Adrenal gland (tissue), 9 donors: ENCODE measurements at regions not wholly inside any gene's neighbourhood (a gene's known extent, or its start where the extent isn't known, plus 50 kb on each side); places are given as distances from the start of the nearest gene placed in this dataset.

Source experiments
- DNase-seq, 7 donors: peaks; one replicate each; pipeline ENCODE4 v3.0.0-alpha.2; 2019 to 2020
- H3K27ac ChIP-seq, 5 donors: fragments of 200-600 bp; sonication (generic) in 4 of 5; 1 replicate in 3 of 5; 2 replicates in 2 of 5; pipeline versions ENCODE4 v1.5.1 to v1.8.0; 2016 to 2020; ENCODE audit warnings: mild to moderate bottlenecking in 1 of 5
- H3K27me3 ChIP-seq: fragments of 200-600 bp; 2 replicates; pipeline ENCODE4 v1.8.0; 2021
- H3K36me3 ChIP-seq, 2 donors: fragments of 200-600 bp; replicated peaks in 1 of 2; 1 replicate in 1 of 2; 2 replicates in 1 of 2; pipeline versions ENCODE4 v1.5.1 to v1.8.0; 2018 to 2022
- H3K4me1 ChIP-seq, 2 donors: fragments of 200-600 bp; replicated peaks in 1 of 2; 1 replicate in 1 of 2; 2 replicates in 1 of 2; pipeline versions ENCODE4 v1.5.1 to v1.8.0; 2018 to 2021
- H3K4me3 ChIP-seq, 4 donors: fragments of 200-600 bp; sonication (generic) in 3 of 4; one replicate each; pipeline ENCODE4 v1.5.1; 2016 to 2018
- H3K9me3 ChIP-seq, 3 donors: fragments of 200-600 bp; sonication (generic) in 1 of 3; replicated peaks in 1 of 3; 1 replicate in 2 of 3; 2 replicates in 1 of 3; pipeline versions ENCODE4 v1.5.1 to v1.8.0; 2016 to 2021
- POLR2A ChIP-seq, 2 donors: fragments of 450-650 bp; IDR thresholded peaks; one replicate each; pipeline ENCODE4 v1.6.1; 2017; ENCODE audit warnings: antibody characterized with exemption in 2 of 2, mild to moderate bottlenecking in 2 of 2, moderate library complexity in 1 of 2
- WGBS, 4 donors: extraction: QIAGEN DNeasy Blood & Tissue Kit in 2 of 4; methylation state at CpG; one replicate each; pipeline versions ENCODE4 v1.1.5 to v1.1.7; 2013 to 2017; 5-methylcytosine and 5-hydroxymethylcytosine counted together
- intact Hi-C, 2 donors: fragments of 100-400 bp; cut with DNase I; formaldehyde crosslinking; loops; one replicate each; pipeline versions ENCODE4 v1.14.1 to v1.15.0; 2022 to 2023
- TF ChIP-seq, protein P1 (sequence below), 6 experiments: fragments of 450-650 bp in 4 of 6; fragments of 200-600 bp in 2 of 6; sonication (generic) in 1 of 6; IDR thresholded peaks; 1 replicate in 5 of 6; 2 replicates in 1 of 6; pipeline versions ENCODE4 v1.5.1 to v1.8.0; 2016 to 2021; ENCODE audit warnings: antibody characterized with exemption in 6 of 6, mild to moderate bottlenecking in 2 of 6, moderate library complexity in 1 of 6
- donor health status: healthy with polysubstance abuse.
- donor health status: Bipolar disorder and iron deficiency.
- donor health status: DM: yes; HTN: yes; CAD: no.
- donor health status: DM: no; HTN: no; CAD: no.
- donor health status: DM: no; HTN: no; CAD: no.

- H3K27me3 ChIP-seq = peaks cover 13% of the 10 kb centered on the region
- 75 to 81% (median 76%) methylated on average over 14 of the region's 14 CpGs for WGBS, 4 donors
- H3K4me1 ChIP-seq = no peaks in the 10 kb centered on the region
- H3K27ac ChIP-seq = no peak overlapping the region
- no peaks in the 10 kb centered on the region for H3K9me3 ChIP-seq
- H3K36me3 ChIP-seq = no peaks in the 10 kb centered on the region
- H3K4me3 ChIP-seq = no peak overlapping the region
- intact Hi-C loops = no loop called here
- DNase-seq = no peak
- no peak for TF ChIP-seq POLR2A (IDR thresholded peaks at IDR 0.05)
- TF ChIP-seq, protein P1, sequence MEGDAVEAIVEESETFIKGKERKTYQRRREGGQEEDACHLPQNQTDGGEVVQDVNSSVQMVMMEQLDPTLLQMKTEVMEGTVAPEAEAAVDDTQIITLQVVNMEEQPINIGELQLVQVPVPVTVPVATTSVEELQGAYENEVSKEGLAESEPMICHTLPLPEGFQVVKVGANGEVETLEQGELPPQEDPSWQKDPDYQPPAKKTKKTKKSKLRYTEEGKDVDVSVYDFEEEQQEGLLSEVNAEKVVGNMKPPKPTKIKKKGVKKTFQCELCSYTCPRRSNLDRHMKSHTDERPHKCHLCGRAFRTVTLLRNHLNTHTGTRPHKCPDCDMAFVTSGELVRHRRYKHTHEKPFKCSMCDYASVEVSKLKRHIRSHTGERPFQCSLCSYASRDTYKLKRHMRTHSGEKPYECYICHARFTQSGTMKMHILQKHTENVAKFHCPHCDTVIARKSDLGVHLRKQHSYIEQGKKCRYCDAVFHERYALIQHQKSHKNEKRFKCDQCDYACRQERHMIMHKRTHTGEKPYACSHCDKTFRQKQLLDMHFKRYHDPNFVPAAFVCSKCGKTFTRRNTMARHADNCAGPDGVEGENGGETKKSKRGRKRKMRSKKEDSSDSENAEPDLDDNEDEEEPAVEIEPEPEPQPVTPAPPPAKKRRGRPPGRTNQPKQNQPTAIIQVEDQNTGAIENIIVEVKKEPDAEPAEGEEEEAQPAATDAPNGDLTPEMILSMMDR (IDR thresholded peaks at IDR 0.05) = no peak
Observed at GRCh38 chr12:111251058-111251730, 117.7 kb downstream of the PHETA1 start.

GRCh38 chr12:111250251-111250881, 118.5 kb downstream of the PHETA1 start:
- no peaks in the 10 kb centered on the region for H3K9me3 ChIP-seq
- H3K4me3 ChIP-seq = no peak overlapping the region
- H3K4me1 ChIP-seq = no peaks in the 10 kb centered on the region
- TF ChIP-seq POLR2A (IDR thresholded peaks at IDR 0.05) = no peak
- TF ChIP-seq, protein P1 (IDR thresholded peaks at IDR 0.05) = no peak
- intact Hi-C loops = no loop called here
- 64 to 82% (median 72%) methylated on average over 8 to 11 of the region's 11 CpGs for WGBS, 4 donors
- H3K27me3 ChIP-seq = peaks cover 13% of the 10 kb centered on the region
- DNase-seq = no peak
- no peaks in the 10 kb centered on the region for H3K36me3 ChIP-seq
- H3K27ac ChIP-seq = no peak overlapping the region

DNA sequence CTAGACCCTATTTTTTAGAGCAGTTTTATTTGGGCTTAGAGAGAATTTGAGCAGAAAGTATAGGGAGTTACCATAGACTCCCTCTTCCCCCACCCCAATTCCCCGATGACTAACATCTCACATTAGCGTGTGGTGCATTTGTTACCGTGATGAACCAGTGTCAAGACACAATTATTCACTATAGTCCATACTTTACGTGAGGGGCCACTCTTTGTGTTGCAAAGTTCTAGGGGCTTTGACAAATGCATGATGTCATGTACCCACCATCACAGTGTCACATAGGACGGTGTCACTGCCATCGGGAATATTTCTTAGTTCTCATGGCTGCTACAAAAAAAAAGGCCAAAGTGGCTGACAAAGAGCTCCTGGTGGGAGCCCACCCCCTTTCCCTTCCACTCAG, 119.1 kb downstream of the PHETA1 start:
- intact Hi-C loops = no loop called here
- Histone ChIP-seq H3K9me3 (no peaks in the 10 kb centered on the region), H3K4me3 (no peak overlapping the region), H3K36me3 (no peaks in the 10 kb centered on the region), H3K27ac (no peak overlapping the region), H3K27me3 (peaks cover 10% of the 10 kb centered on the region), H3K4me1 (no peaks in the 10 kb centered on the region)
- TF ChIP-seq, protein P1 (IDR thresholded peaks at IDR 0.05) = no peak
- TF ChIP-seq POLR2A (IDR thresholded peaks at IDR 0.05) = no peak
- WGBS, 4 donors = 82 to 90% (median 86%) methylated on average over 6 of the region's 6 CpGs
- DNase-seq = no peak

GRCh38 chr12:111249018-111249370, 119.9 kb downstream of the PHETA1 start:
- H3K36me3 ChIP-seq = no peaks in the 10 kb centered on the region
- no peaks in the 10 kb centered on the region for H3K9me3 ChIP-seq
- 55 to 70% (median 62%) methylated on average over 10 of the region's 10 CpGs for WGBS, 4 donors
- peaks cover 3% of the 10 kb centered on the region for H3K27me3 ChIP-seq
- intact Hi-C loops = no loop called here
- no peak for TF ChIP-seq POLR2A (IDR thresholded peaks at IDR 0.05)
- TF ChIP-seq, protein P1 (IDR thresholded peaks at IDR 0.05) = no peak
- no peak overlapping the region for H3K27ac ChIP-seq
- no peaks in the 10 kb centered on the region for H3K4me1 ChIP-seq
- DNase-seq = no peak
- no peak overlapping the region for H3K4me3 ChIP-seq
